PC-9 (cell line): ENCODE measurements at regions not wholly inside any gene's neighbourhood (a gene's known extent, or its start where the extent isn't known, plus 50 kb on each side); places are given as distances from the start of the nearest gene placed in this dataset.
"Not testable (repeated sequence)": the region's sequence is repeated elsewhere in the genome, so short reads cannot be mapped to it uniquely, and the experiment has no call there.

Experiments
- CTCF ChIP-seq: fragments of 200-600 bp; sonication (generic); conservative IDR thresholded peaks from 2 replicates; pipeline ENCODE4 v1.6.1; 2017; ENCODE audit warnings: mixed run types, antibody characterized with exemption, mild to moderate bottlenecking, moderate library complexity
- EZH2 ChIP-seq: fragments of 200-600 bp; sonication (generic); IDR thresholded peaks from 2 replicates; pipeline ENCODE4 v1.8.0; 2017; ENCODE audit warnings: antibody characterized with exemption, low read depth

DNA sequence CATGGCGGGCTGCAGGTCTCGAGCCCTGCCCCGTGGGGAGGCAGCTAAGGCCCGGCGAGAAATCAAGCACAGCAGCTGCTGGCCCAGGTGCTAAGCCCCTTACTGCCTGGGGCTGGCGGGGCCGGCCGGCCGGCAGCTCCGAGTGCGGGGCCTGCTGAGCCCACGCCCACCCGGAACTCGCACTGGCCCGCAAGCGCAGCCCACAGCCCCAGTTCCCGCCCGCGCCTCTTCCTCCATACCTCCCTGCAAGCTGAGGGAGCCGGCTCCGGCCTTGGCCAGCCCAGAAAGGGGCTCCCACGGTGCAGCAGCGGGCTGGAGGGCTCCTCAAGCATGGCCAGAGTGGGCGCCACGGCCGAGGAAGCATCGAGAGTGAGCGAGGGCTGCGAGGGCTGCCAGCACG lies 270.5 kb upstream of the ZNF804A start:
- not testable (repeated sequence) for TF ChIP-seq CTCF, EZH2
